ENCODE measurements at regions not wholly inside any gene's neighbourhood (a gene's known extent, or its start where the extent isn't known, plus 50 kb on each side); places are given as distances from the start of the nearest gene placed in this dataset.

DNA sequence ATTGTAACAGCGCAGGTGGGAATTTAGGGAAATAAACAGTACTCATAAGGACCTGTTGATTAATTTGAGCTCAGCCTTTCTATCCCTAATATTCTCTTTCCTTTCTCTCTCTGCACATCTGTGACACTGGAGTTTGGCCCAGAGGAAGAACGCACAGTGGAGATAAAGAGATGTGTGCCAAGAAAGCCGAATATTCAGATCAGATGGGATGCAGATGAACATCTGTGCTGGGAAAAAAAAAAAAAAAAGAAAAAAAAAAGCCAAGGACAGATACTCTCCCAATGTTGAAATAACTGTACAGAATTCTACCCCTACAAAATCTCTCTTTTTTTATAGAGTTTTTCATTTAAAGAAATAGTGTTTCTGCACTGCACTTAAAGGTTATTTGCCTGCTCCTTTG, 485.4 kb downstream of the KCNJ2 start:
- no peak overlapping the region for H3K4me3 ChIP-seq (ENCODE audit: low read depth, low read length)
- in situ Hi-C loops (cut with HindIII; ENCODE audit: low sequenced_read_pairs), result no loop called here
- no peak for DNase-seq (ENCODE audit: low read depth)
- TF ChIP-seq, protein P1, sequence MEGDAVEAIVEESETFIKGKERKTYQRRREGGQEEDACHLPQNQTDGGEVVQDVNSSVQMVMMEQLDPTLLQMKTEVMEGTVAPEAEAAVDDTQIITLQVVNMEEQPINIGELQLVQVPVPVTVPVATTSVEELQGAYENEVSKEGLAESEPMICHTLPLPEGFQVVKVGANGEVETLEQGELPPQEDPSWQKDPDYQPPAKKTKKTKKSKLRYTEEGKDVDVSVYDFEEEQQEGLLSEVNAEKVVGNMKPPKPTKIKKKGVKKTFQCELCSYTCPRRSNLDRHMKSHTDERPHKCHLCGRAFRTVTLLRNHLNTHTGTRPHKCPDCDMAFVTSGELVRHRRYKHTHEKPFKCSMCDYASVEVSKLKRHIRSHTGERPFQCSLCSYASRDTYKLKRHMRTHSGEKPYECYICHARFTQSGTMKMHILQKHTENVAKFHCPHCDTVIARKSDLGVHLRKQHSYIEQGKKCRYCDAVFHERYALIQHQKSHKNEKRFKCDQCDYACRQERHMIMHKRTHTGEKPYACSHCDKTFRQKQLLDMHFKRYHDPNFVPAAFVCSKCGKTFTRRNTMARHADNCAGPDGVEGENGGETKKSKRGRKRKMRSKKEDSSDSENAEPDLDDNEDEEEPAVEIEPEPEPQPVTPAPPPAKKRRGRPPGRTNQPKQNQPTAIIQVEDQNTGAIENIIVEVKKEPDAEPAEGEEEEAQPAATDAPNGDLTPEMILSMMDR (IDR thresholded peaks at IDR 0.05; ENCODE audit: low read depth, low read length, missing control alignments), result no peak

DNA sequence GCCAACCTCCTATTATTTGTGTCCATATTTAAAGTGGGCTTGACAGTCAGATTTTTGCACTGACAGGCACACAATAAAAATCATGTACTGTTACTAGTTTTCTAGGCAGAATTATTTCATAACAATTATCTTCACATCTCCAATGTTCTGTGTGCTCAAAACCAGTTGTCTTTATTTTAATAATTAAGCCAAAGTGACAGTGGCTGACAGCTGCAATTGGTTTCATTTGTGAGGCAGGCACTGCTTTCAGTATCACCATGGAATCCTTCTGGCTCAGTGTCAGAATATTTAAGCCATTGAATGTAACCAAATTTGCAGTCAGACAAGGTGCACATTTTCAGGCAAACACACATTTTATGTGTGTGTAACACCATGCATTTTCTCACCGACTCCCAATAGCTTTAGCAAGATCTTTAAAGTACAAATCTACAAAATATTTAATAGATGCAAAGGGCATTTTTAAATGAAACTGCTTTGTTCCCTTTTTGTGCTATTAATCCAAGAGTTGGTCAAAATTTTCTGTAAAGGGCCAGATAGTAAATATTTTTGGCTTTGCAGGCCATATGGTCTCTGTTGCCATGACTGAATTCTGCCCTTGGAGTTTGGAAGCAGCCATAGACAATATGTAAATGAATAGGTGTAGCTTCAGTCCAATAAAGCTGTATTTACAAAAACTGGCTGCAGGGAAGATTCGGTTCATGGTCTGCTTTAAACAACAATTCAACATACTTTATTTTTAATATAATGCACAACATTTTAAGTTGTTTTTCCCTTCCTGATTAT, 486.0 kb downstream of the KCNJ2 start:
- no peak overlapping the region for H3K4me3 ChIP-seq (ENCODE audit: low read depth, low read length)
- DNase-seq (ENCODE audit: low read depth), result no peak
- TF ChIP-seq, protein P1 (IDR thresholded peaks at IDR 0.05; ENCODE audit: low read depth, low read length, missing control alignments), result no peak
- in situ Hi-C loops (cut with HindIII; ENCODE audit: low sequenced_read_pairs), result no loop called here

DNA sequence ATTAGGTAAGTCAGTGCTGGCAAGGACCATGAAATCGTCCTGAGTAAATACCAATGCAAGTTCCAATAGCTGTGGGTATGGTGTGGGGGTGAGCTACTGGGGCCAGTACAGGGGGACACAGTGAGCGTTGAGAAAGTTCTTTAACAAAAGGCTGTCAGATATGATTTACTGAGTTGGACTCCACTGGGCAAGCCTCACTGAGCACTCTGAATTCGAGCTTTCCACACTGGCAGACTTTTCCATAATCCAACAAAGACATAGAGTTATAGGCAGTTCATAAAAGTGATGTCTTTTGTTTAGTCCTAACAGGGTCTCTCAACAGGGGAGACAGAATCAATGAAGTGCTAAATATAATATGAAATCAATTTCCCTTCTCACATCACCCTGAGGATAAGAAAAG, 489.0 kb downstream of the KCNJ2 start:
- no peak overlapping the region for H3K4me3 ChIP-seq (ENCODE audit: low read depth, low read length)
- in situ Hi-C loops (cut with HindIII; ENCODE audit: low sequenced_read_pairs), result no loop called here
- TF ChIP-seq, protein P1 (IDR thresholded peaks at IDR 0.05; ENCODE audit: low read depth, low read length, missing control alignments), result no peak
- no peak for DNase-seq (ENCODE audit: low read depth)

DNA sequence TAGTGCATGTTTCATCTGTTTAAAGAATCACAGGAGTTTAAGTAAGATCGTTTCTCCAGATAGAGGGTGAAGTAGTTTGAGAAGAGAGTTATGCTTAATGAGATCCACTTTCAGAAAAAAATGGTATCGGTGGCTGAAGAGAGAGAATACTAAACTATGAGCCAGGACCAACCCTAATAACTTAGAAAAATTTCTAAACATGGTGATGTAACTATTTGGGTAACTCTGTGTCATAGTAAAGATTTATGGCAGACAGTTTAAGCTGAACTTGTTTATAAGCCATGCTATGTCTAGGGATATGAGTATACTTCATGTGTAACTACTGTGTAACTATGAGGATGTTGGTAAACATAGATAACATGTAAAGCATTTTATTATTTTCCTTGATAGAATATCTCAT, 489.5 kb downstream of the KCNJ2 start:
- H3K4me3 ChIP-seq (ENCODE audit: low read depth, low read length), result no peak overlapping the region
- in situ Hi-C loops (cut with HindIII; ENCODE audit: low sequenced_read_pairs), result no loop called here
- no peak for DNase-seq (ENCODE audit: low read depth)
- TF ChIP-seq, protein P1 (IDR thresholded peaks at IDR 0.05; ENCODE audit: low read depth, low read length, missing control alignments), result no peak

DNA sequence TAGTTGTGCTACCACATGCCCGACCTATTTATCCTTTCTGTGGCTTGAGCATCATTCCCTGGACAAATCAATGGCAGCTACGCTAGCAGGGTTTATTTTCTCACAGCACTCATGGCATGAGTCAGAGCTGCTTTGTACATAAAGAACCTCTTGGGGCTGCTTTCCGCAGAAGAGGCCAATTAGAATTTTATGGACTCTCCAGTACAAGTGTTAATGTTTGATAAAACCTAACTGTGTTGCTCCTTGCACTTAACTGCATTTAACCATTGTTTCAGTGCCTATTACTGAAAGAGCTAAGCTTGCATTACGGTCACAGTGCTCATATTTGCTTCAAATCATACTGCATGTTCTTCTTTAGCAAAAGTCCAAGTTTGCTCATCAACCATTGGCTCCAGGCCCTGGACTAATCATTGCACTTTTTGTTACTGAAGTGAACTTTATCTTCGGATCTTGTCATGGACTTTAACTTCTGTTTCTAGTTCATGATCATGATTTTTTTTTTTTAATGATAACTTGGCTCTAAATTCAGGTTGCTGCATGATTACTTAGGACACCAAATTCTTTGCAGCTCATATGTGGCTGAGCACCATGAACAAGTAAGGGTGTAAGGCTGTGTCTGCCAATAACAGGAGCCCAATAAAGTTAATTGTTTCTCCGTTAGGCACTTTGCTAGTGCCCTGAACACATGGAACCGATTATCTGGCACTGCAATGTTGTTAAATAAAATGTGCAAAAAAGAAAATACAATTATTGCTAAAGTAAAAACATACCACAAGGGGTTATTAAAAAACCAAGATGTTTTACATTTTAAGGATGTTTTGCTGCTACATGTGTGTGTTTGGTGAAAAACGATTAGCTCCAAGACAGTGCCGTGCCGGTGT, 492.2 kb downstream of the KCNJ2 start:
- TF ChIP-seq, protein P1 (IDR thresholded peaks at IDR 0.05; ENCODE audit: low read depth, low read length, missing control alignments), result no peak
- DNase-seq (ENCODE audit: low read depth), result peak; percentile 45
- in situ Hi-C loops (cut with HindIII; ENCODE audit: low sequenced_read_pairs), result no loop called here
- no peak overlapping the region for H3K4me3 ChIP-seq (ENCODE audit: low read depth, low read length)

DNA sequence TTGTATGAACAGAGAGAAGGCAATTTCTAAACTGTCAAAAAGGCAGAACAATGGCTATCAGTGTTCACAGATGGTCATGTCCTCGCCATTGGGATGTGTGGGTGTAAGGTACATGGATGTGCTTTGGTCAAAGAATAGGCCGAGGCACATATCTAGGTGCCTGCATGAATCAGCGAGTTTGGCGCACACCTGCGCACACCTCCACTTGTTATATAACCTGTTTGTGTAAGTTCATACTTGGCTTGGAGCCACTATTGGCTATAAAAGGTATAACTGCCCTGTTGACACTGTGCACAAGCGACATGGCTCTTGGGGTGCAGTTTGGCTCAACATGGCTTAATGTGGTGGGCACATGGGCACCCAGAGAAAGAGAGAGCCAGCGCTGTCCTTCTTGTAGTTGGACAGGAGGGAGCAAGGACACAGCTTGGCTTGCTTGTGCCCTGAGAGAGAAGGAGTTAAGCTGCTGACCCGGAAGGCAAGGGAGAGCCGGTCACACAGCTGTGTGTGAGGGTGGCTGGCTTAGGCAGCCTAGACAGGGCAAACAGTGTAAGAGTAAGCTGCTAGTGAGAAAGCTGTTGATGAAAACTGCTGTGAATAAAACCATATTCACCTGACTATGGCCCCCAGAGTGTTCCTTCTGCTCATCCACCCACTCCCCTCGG, 499.1 kb downstream of the KCNJ2 start:
- TF ChIP-seq, protein P1 (IDR thresholded peaks at IDR 0.05; ENCODE audit: low read depth, low read length, missing control alignments), result no peak
- no peak for DNase-seq (ENCODE audit: low read depth)
- H3K4me3 ChIP-seq (ENCODE audit: low read depth, low read length), result no peak overlapping the region
- in situ Hi-C loops (cut with HindIII; ENCODE audit: low sequenced_read_pairs), result no loop called here

All from astrocyte of the cerebellum (primary cell).